Brain microvascular endothelial cell (primary cell): ENCODE measurements at regions not wholly inside any gene's neighbourhood (a gene's known extent, or its start where the extent isn't known, plus 50 kb on each side); places are given as distances from the start of the nearest gene placed in this dataset.

ENCODE experiments used
- DNase-seq: peaks from one replicate; pipeline ENCODE4 v3.0.0-alpha.2; 2020
- H3K27ac ChIP-seq: fragments of 250-450 bp; sonication (Bioruptor Pico); 2 replicates; pipeline ENCODE4 v1.5.1; 2020; ENCODE audit warnings: mild to moderate bottlenecking, moderate library complexity
- H3K27me3 ChIP-seq: fragments of 250-450 bp; sonication (Bioruptor Pico); replicated peaks from 2 replicates; pipeline ENCODE4 v1.5.1; 2020; ENCODE audit warnings: mild to moderate bottlenecking
- H3K36me3 ChIP-seq: fragments of 250-450 bp; sonication (Bioruptor Pico); replicated peaks from 2 replicates; pipeline ENCODE4 v1.5.1; 2020; ENCODE audit warnings: mild to moderate bottlenecking
- H3K4me3 ChIP-seq: 2 replicates; pipeline ENCODE4 v1.5.1; 2011; ENCODE audit warnings: low read depth, mild to moderate bottlenecking, control low read depth, low read length, moderate library complexity
- CTCF ChIP-seq: IDR thresholded peaks from 2 replicates; pipeline ENCODE4 v1.5.1; 2011; ENCODE audit warnings: low read depth, mild to moderate bottlenecking, moderate library complexity, low read length, control low read depth, inconsistent platforms; ENCODE audit errors: missing control alignments
- in situ Hi-C: cut with HindIII; loops from 2 replicates; pipeline ENCODE4 v1.10.0; 2017; ENCODE audit warnings: low sequenced_read_pairs, low pct_ligation_motif_present

DNA sequence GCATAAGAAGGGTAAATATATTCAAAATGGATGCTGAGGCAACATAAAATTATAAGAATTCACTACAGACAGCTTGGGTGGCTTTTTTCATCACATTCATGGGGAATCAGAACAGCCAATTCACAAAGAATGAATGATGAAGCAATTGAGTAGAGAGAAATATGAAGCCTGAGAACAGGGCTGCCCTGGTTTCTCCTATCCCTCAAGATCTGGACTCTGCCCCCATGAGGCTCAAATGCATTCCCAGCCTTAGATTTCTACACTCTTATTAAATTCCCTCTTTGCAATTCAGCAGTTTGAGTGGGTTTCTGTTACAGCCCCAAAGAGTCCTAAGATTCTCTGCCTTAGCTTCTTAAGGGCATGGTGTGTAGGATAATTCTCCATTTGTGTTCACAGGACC, 172.5 kb downstream of the MAIP1 start:
- DNase-seq = peak; percentile 67
- no peak overlapping the region for H3K4me3 ChIP-seq
- no peaks in the 10 kb centered on the region for H3K36me3 ChIP-seq
- in situ Hi-C loops = no loop called here
- H3K27me3 ChIP-seq = no peaks in the 10 kb centered on the region
- TF ChIP-seq CTCF = peak; percentile 48
- no peak overlapping the region for H3K27ac ChIP-seq

DNA sequence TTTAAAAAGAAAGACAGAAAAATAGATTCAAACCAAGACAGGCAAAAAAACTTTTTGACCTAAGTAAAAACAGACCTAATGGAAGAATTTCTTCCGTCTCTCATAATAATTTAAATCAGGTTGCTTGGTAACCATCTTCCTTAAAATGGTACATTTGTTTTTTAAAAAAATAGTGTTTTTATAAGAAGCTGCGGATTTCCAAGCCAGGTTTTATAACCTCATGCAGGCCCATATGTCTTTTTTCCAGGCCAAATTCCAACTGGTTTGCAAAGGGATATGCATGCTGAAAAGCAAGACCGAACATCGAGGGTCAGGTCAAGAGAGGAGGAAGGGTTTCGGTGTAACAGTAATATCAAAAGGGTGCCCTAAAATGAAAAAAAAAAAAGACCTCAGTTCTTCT, 172.9 kb downstream of the MAIP1 start:
- Histone ChIP-seq H3K4me3 (no peak overlapping the region), H3K36me3 (no peaks in the 10 kb centered on the region), H3K27me3 (no peaks in the 10 kb centered on the region), H3K27ac (no peak overlapping the region)
- no peak for DNase-seq
- no peak for TF ChIP-seq CTCF
- in situ Hi-C loops = no loop called here

DNA sequence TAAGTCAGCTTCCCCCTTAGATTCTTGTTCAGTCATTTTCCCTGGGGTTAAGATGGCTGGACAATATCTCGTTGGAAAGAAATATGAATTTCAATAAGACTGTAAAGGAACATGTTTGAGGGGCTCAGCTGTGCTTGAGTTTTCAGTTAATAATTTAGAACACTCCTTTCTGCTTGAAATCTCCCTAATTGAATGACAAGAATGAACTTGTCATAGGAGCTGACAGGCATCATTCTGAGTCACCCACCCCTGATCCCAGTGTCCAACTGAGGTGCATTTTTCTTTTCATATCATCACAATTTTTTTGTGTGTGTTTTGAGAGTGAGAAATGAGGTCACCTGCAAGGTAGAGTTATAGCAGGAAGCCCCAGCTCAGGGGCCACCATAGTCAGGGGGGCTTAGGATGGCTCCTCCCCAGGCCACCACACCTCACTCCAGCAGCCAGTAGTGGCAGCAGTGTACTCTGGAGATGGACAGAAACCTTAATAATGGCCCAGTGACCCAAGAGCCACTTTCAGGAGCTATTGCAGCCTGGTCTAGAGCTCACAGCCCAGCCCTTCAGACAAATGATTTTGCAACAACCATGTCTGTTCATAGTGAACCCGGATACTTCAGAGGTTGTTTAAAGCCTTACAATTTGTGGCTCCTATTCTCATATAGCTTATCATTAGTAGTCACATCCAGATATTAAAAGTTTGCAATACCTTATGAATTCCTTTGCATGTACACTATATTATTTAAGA, 174.5 kb downstream of the MAIP1 start:
- no peaks in the 10 kb centered on the region for H3K36me3 ChIP-seq
- no peak overlapping the region for H3K4me3 ChIP-seq
- no peaks in the 10 kb centered on the region for H3K27me3 ChIP-seq
- H3K27ac ChIP-seq = no peak overlapping the region
- no peak for DNase-seq
- TF ChIP-seq CTCF = no peak
- in situ Hi-C loops = no loop called here

GRCh38 chr2:200130762-200131166, 175.4 kb downstream of the MAIP1 start:
- TF ChIP-seq CTCF = no peak
- peak; percentile 77 for DNase-seq
- Histone ChIP-seq H3K4me3 (no peak overlapping the region), H3K36me3 (no peaks in the 10 kb centered on the region), H3K27ac (peak overlapping the region; percentile 29), H3K27me3 (no peaks in the 10 kb centered on the region)
- in situ Hi-C loops = no loop called here

DNA sequence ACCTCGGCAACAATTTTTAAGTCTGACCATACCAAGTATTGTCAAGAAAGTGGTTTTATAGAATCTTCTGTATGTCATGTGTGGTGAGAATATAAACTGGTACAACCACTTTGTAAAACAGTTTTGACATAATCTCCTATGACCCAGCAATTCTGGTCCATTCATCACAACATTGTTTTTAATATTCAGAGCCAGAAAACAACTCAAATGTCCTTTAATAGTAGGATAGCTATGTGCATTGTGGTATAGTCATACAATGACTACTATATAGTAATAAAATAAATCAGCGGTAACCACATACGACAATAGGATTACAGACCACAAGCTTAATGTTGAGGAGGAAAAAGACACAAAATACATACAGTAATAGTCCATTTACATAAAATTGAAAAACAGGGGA, 175.2 kb upstream of the SPATS2L start:
- no peaks in the 10 kb centered on the region for H3K27me3 ChIP-seq
- H3K4me3 ChIP-seq = no peak overlapping the region
- TF ChIP-seq CTCF = no peak
- in situ Hi-C loops = no loop called here
- DNase-seq = no peak
- H3K36me3 ChIP-seq = no peaks in the 10 kb centered on the region
- H3K27ac ChIP-seq = peak overlapping the region; percentile 29

GRCh38 chr2:200135082-200135481, 171.4 kb upstream of the SPATS2L start:
- no peak overlapping the region for H3K27ac ChIP-seq
- in situ Hi-C loops = no loop called here
- DNase-seq = peak; percentile 35
- no peaks in the 10 kb centered on the region for H3K36me3 ChIP-seq
- no peak for TF ChIP-seq CTCF
- no peaks in the 10 kb centered on the region for H3K27me3 ChIP-seq
- H3K4me3 ChIP-seq = no peak overlapping the region
